Activated CD8-positive, alpha-beta T cell treated with anti-CD3 and anti-CD28 coated beads for 36 hours (primary cell): ENCODE measurements at regions not wholly inside any gene's neighbourhood (a gene's known extent, or its start where the extent isn't known, plus 50 kb on each side); places are given as distances from the start of the nearest gene placed in this dataset.
"Not testable (repeated sequence)": the region's sequence is repeated elsewhere in the genome, so short reads cannot be mapped to it uniquely, and the experiment has no call there.

Experiments used
- ATAC-seq: fragments of 200-7000 bp; cut with Tn5 transposase; one replicate; pipeline ENCODE4 v1.10.0; 2021; ENCODE audit warnings: mild to moderate bottlenecking, moderate library complexity
- CTCF ChIA-PET: fragments of 350-600 bp; sonication (Branson Sonifier 250); formaldehyde crosslinking; loops from one replicate; lab custom pipeline; 2021; ENCODE audit warnings: antibody characterized with exemption; lab: Charles Lee
- POLR2A ChIA-PET: fragments of 350-600 bp; sonication (Branson Sonifier 250); formaldehyde crosslinking; loops from one replicate; lab custom pipeline; 2021; ENCODE audit warnings: antibody characterized with exemption; lab: Charles Lee
- DNase-seq: peaks from one replicate; pipeline ENCODE4 v3.0.0-alpha.2; 2020
- H3K27ac Mint-ChIP-seq: one replicate; pipeline ENCODE4 v1.8.0; 2021; ENCODE audit warnings: mild to moderate bottlenecking, mixed read lengths
- H3K27me3 Mint-ChIP-seq: one replicate; pipeline ENCODE4 v1.8.0; 2021; ENCODE audit warnings: mixed read lengths
- H3K36me3 Mint-ChIP-seq: one replicate; pipeline ENCODE4 v1.8.0; 2021; ENCODE audit warnings: low read depth, mixed read lengths
- H3K4me1 Mint-ChIP-seq: one replicate; pipeline ENCODE4 v1.8.0; 2021; ENCODE audit warnings: low read depth, mixed read lengths
- H3K4me3 Mint-ChIP-seq: one replicate; pipeline ENCODE4 v1.8.0; 2021; ENCODE audit warnings: mild to moderate bottlenecking, moderate library complexity, mixed read lengths
- H3K9me3 Mint-ChIP-seq: one replicate; pipeline ENCODE4 v1.8.0; 2021; ENCODE audit warnings: mixed read lengths
- CTCF ChIP-seq: fragments of 200-600 bp; IDR thresholded peaks from one replicate; pipeline ENCODE4 v1.8.0; 2022; ENCODE audit warnings: antibody characterized with exemption, mild to moderate bottlenecking
- intact Hi-C: fragments of 100-400 bp; cut with micrococcal nuclease; formaldehyde crosslinking; loops from one replicate; pipeline ENCODE4 v1.10.0; 2022

GRCh38 chr14:34085695-34086094 is 134.8 kb upstream of the EGLN3 start:
- no peak for ATAC-seq
- H3K36me3 Mint-ChIP-seq: no peaks in the 10 kb centered on the region
- CTCF ChIA-PET: no interaction called here
- POLR2A ChIA-PET: no interaction called here
- TF ChIP-seq CTCF: no peak
- H3K4me1 Mint-ChIP-seq: no peaks in the 10 kb centered on the region
- DNase-seq: no peak
- H3K27me3 Mint-ChIP-seq: peaks cover 2% of the 10 kb centered on the region
- H3K27ac Mint-ChIP-seq: no peak overlapping the region
- H3K4me3 Mint-ChIP-seq: no peak overlapping the region
- no peaks in the 10 kb centered on the region for H3K9me3 Mint-ChIP-seq
- intact Hi-C loops: no loop called here

- Mint-ChIP-seq H3K27me3 (peaks cover 2% of the 10 kb centered on the region), H3K4me3 (no peak overlapping the region), H3K36me3 (no peaks in the 10 kb centered on the region), H3K27ac (no peak overlapping the region), H3K9me3 (no peaks in the 10 kb centered on the region), H3K4me1 (no peaks in the 10 kb centered on the region)
- ChIA-PET CTCF (interaction anchor here (1.0 kb wide), 1 partner anchor 15 kb away, joined by 3 read pairs; no protein-coding TSS in a partner anchor), POLR2A (no interaction called here)
- ATAC-seq (no peak), DNase-seq (no peak)
- no peak for TF ChIP-seq CTCF
- intact Hi-C loops: no loop called here
These were observed 130.8 kb upstream of the EGLN3 start for GRCh38 chr14:34081576-34082136.

- H3K27me3 Mint-ChIP-seq: peaks cover 2% of the 10 kb centered on the region
- no peak overlapping the region for H3K4me3 Mint-ChIP-seq
- intact Hi-C loops: no loop called here
- no peaks in the 10 kb centered on the region for H3K9me3 Mint-ChIP-seq
- ChIA-PET POLR2A (no interaction called here), CTCF (interaction anchor here (1.0 kb wide), 1 partner anchor 16 kb away, joined by 3 read pairs; no protein-coding TSS in a partner anchor)
- no peak overlapping the region for H3K27ac Mint-ChIP-seq
- H3K36me3 Mint-ChIP-seq: no peaks in the 10 kb centered on the region
- H3K4me1 Mint-ChIP-seq: no peaks in the 10 kb centered on the region
- TF ChIP-seq CTCF: no peak
- DNase-seq (no peak), ATAC-seq (no peak)
These were observed 130.3 kb upstream of the EGLN3 start for GRCh38 chr14:34081101-34081575.

GRCh38 chr14:34079643-34080042 is 128.8 kb upstream of the EGLN3 start:
- ATAC-seq, DNase-seq, CTCF ChIA-PET, POLR2A ChIA-PET, H3K27me3 Mint-ChIP-seq, H3K27ac Mint-ChIP-seq, H3K9me3 Mint-ChIP-seq, H3K36me3 Mint-ChIP-seq, H3K4me3 Mint-ChIP-seq, H3K4me1 Mint-ChIP-seq, intact Hi-C loops: not testable (repeated sequence)

GRCh38 chr14:34078117-34078743 is 127.4 kb upstream of the EGLN3 start:
- no peak overlapping the region for H3K27ac Mint-ChIP-seq

More at GRCh38 chr14:34078117-34078743, 127.4 kb upstream of the EGLN3 start:
- Mint-ChIP-seq H3K4me3 (no peak overlapping the region), H3K9me3 (no peaks in the 10 kb centered on the region), H3K4me1 (no peaks in the 10 kb centered on the region), H3K36me3 (no peaks in the 10 kb centered on the region), H3K27me3 (no peaks in the 10 kb centered on the region)
- ChIA-PET POLR2A (no interaction called here), CTCF (no interaction called here)
- no peak for ATAC-seq
- intact Hi-C loops: no loop called here
- DNase-seq: no peak
- TF ChIP-seq CTCF: no peak
